ENCODE measurements at regions not wholly inside any gene's neighbourhood (a gene's known extent, or its start where the extent isn't known, plus 50 kb on each side); places are given as distances from the start of the nearest gene placed in this dataset.

DNA sequence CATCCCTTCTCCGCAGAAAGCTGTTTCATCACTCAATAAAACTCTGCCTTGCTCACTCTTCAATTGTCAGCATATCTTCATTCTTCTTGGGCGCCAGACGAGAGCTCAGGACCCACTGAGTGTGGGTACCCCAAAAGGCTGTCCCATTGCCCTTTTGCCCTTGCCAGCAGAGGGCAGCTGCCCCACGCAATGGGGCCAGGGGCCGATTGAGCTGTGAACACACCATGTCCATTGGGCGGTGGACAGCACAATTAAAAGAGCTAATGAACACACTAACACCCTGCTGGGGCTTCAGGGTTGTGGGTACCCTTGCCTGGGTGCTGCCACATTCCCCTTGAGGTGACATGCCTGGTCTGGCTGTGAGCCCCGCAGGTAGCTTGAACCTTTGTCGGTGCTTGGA lies 487.2 kb upstream of the NUDT12 start:
- TF ChIP-seq ZFP3 (CRISPR knock-in tag; IDR thresholded peaks at IDR 0.05) (no peak), ESRRG (CRISPR knock-in tag; IDR thresholded peaks at IDR 0.05) (no peak), ZFP30 (CRISPR knock-in tag; IDR thresholded peaks at IDR 0.05) (no peak)
